Activated CD4-positive, alpha-beta T cell treated with anti-CD3 and anti-CD28 coated beads, Interleukin-2, Interleukin-4, amounts not matched to agents 100 ng/mL and 50 ng/mL, durations not matched to agents 16 hours and 8 hours (primary cell): ENCODE measurements at regions not wholly inside any gene's neighbourhood (a gene's known extent, or its start where the extent isn't known, plus 50 kb on each side); places are given as distances from the start of the nearest gene placed in this dataset.

Source experiments
- DNase-seq: peaks from one replicate; pipeline ENCODE4 v3.0.0-alpha.2; 2020; ENCODE audit warnings: low spot score

DNA sequence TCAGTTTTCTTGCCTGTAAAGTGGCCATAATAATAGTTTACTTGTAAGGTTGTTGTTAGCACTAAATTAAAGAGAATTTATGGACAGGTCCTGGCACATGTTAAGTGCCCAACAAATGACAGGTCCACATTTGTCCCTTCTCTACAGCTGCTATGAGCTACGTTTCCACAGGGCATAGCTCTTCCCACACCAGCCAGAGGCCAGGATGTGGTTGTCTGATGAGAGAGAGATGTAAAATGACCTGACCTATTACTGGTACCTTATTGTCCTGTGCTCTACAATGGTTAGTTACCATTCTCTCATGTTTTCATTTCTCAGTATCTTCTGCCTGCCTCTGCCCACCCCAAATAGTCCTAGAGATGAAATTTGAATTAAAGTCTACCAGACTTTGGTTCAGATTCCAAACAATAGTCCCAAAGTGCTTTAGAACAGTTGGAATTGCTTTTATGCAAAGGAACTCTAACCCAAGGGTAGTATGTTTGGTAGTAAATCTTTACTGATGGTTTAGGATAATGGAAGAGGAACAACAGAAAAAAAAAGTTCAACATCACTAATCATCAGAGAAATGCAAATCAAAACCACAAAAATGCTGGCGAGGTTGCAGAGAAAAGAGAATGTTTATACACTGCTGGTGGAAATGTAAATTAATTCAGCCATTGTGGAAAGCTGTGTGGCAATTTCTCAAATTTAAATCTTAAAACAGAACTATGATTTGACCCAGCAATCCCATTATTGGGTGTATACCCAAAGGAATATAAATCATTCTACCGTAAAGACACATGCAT is 57.1 kb upstream of the ANKFN1 start:
- DNase-seq, result no peak

DNA sequence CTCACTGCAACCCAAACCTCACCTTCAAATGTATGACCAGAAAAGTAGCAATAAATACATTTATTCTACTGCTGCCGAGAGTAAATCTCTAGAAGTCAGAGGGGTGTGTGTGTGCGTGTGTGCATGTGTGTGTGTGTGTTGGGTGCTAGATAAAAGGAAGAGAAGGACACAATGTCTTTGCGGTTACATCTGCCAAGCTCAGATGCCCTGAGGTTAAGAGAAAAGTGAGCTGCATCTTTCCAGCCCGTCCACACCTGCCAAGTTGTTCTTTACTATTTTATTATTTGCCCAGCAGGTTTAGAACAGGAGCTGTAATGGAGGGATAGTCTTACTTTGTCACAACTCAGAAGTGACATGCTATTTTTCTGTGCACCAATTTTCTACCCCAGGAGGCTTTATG is 54.5 kb upstream of the ANKFN1 start:
- no peak for DNase-seq

DNA sequence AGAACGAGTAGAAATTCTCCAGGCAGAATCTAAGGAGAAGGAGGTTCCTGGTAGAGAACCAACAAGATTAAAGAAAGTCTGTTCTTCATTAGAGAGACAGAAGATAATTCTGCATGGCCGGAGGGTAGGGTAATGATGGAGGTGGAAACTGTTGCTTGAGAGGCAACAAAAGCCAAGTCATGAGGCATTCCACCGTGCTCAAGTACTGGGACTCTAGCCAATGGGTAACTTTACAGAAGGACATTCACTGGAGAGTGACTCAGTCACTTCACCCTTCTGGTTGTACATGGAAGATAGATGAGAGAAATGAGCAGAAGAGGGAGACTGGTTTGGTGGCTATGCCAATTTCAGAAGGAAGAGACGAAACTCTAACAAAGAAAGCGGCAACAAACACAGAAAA is 53.6 kb upstream of the ANKFN1 start:
- no peak for DNase-seq
